GM10266 (cell line): ENCODE measurements at regions not wholly inside any gene's neighbourhood (a gene's known extent, or its start where the extent isn't known, plus 50 kb on each side); places are given as distances from the start of the nearest gene placed in this dataset.

Experiments used
- DNase-seq: peaks from one replicate; pipeline ENCODE4 v3.0.0; 2012; ENCODE audit errors: extremely low spot score
- TF ChIP-seq, protein P1 (sequence below): IDR thresholded peaks from 2 replicates; pipeline ENCODE4 v1.5.1; 2012; ENCODE audit warnings: mild to moderate bottlenecking, low read depth; ENCODE audit not compliant: control insufficient read depth, insufficient read depth; ENCODE audit errors: missing control alignments

- DNase-seq, result no peak
- TF ChIP-seq, protein P1, sequence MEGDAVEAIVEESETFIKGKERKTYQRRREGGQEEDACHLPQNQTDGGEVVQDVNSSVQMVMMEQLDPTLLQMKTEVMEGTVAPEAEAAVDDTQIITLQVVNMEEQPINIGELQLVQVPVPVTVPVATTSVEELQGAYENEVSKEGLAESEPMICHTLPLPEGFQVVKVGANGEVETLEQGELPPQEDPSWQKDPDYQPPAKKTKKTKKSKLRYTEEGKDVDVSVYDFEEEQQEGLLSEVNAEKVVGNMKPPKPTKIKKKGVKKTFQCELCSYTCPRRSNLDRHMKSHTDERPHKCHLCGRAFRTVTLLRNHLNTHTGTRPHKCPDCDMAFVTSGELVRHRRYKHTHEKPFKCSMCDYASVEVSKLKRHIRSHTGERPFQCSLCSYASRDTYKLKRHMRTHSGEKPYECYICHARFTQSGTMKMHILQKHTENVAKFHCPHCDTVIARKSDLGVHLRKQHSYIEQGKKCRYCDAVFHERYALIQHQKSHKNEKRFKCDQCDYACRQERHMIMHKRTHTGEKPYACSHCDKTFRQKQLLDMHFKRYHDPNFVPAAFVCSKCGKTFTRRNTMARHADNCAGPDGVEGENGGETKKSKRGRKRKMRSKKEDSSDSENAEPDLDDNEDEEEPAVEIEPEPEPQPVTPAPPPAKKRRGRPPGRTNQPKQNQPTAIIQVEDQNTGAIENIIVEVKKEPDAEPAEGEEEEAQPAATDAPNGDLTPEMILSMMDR, result no peak
Observed at GRCh38 chr3:72157748-72158638, 373.0 kb upstream of the PROK2 start.

DNA sequence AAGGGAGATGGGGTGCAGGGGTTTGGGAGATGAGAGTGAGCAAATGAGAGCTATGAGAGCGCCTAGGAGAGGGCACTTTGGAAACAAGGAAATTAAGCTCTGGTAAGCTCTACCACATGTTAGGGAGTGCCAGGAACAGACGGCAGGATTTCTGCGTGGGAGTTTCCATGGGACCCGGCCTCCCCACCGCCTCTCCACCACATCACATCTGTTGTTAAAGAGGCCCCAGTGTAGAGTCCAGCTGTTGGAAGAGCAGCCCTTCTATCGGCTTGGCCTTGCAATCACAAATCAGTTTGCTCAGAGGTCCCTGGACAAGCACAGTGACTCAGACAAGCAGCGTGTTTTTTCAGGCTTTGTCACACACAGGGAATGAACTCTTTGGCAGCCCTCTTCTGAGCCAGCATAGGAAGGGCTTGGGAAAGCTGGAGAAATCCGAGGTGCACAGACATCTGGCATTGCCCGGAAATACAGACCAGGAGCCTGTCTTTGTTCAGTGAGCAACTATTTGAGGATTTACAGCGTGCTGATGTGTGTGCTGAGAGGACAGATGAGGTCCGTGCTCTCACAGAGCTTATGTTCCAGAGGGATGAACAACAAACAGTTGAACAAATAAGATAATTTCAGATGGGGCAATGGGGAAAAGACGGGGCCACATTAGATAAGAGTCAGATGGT lies 370.6 kb upstream of the PROK2 start:
- no peak for DNase-seq
- TF ChIP-seq, protein P1, result no peak

DNA sequence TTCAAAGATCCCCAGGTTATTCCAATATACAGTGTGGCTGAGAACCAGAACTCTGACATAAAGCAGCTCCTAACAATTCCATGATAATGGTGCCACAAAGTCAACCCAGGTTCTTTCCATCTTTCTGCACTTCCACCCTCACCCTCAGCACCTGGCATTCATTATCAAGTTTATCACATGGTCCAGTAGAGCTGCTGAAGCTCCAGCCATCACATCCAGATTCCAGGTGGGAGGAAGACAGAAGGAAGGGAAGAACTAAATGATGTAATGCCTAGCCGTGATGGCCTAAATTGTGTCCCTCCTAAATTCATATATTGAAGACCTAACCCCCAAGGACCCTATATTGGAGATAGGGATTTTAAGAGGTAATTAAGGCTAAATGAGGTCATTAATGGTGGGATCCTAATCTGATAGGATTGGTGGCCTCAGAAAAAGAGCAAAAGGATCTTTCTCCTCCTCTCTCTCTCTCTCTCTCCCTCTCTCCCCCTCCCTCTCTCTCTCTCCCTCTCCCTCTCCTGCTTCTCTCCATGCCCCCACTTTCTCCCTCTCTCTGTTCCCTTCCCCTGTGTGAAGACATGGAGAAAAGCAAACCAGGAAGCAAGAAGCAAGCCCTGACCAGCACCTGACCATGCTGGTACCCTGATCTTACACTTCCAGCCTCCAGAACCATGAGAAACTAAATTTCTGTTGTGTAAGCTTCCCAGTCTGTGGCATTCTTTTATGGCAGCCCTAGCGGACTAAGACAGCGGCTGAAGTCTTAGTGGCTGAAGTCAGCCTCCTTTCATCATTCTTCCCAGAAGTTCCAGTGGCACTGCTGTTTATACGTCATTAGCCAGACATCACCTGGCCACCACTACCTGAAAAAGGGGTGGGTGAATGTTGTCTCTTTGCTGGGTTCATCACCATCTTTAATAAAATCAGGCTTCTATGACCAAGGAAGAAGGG lies 369.7 kb upstream of the PROK2 start:
- no peak for DNase-seq
- TF ChIP-seq, protein P1, result no peak

DNA sequence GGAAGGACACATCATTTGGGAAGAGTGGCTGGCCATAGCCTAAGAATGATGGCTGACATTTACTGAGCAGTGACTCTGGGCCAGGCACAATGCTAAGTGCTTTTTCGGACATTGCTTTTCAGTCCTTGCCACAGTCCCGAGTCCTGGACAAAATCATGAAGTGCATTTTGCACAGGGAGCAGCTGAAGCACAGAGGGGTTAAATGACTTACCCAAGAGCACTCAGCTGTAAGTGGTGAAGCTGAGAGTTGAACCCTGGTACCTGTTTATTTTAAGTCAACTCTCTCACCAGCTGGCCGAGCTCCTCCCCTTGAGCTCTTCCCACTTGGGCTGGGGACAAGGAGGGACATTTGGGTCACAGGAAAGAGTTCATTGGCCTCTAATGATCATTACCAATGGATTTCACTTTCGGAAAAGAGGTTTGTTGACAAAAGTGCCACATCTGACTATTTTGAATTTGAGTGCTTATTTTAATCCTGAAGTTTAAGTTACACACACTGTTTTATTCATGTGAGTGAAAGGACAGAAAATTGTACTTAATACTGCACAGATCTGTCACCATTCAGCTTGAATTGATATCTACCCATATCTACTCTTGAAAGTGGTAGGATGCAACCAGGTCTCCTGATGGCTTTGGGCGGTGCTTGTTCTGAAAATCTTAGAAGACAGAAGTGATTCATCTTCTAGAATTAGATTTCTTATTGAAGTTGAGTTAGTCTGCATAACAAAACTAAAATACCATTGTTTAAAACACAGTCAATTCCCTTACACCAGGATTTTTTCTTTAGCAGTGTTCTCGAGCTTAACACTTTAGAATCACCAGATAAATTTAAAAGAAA lies 368.7 kb upstream of the PROK2 start:
- TF ChIP-seq, protein P1, result no peak
- DNase-seq, result no peak

DNA sequence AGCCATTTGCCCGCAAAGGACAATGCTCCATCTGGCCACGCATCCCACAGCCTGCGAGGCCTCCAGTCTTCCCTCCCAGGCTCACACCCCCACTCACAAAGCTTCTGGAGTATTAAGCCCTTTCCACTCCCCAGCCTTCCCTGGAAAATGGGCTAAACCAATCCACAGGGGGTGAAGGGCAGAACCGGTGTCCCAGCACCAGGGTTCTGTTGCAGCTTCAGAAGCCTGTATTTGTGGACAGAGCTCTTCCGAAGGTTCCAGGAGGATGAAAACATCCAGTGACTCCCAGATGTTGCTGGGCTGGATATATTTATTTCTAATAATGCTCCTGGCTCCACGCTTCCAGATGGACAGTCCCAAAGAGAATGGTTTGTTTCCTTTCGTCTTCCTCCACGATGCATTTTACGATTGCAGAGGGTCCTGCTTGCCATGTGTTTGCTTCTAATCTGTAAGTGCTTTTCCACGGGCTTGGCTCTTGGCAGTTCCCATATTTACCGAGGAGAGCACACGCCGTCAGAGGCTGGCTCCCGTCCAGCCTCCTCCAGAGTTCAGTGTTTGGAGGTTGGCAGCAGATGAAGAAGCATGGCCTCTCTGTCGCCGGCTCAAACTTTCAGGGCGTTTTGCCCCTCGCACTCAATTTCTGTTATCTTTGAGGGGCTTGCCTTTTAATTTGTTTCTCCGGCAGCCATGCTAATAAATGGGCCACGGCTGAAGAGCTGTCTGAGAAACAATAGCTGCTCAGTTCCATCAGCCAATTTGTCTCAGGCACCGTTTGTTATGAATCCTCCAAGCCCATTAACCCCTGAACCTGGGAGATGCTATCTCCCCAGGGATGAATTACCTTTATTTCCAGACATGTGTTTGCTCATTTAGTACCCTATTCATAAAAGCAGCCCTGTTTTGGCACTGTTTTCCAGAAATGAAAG lies 367.9 kb upstream of the PROK2 start:
- no peak for DNase-seq

More for the DNA sequence above, 367.9 kb upstream of the PROK2 start:
- TF ChIP-seq, protein P1, result no peak
